BJ (cell line): ENCODE measurements at regions not wholly inside any gene's neighbourhood (a gene's known extent, or its start where the extent isn't known, plus 50 kb on each side); places are given as distances from the start of the nearest gene placed in this dataset. TPM values are rescaled to one million over a fixed set of nuclear protein-coding genes. Genes with fewer than 3 reads are reported as not detected.

Source experiments
- CTCF ChIA-PET: fragments of 350-600 bp; formaldehyde crosslinking; extraction: SDS; loops from one replicate; lab custom pipeline; 2021; ENCODE audit warnings: antibody characterized with exemption, inconsistent platforms; lab: Yijun Ruan, JAX
- POLR2A ChIA-PET: fragments of 300-600 bp; sonication (Branson Sonifier 250); formaldehyde crosslinking; extraction: SDS; loops from one replicate; lab custom pipeline; 2021; ENCODE audit warnings: antibody characterized with exemption; lab: Charles Lee
- DNase-seq: peaks from one replicate; pipeline ENCODE4 v3.0.0-alpha.2; 2011; ENCODE audit warnings: low read depth
- H3K27me3 ChIP-seq: 2 replicates; pipeline ENCODE4 v1.6.0; 2011; ENCODE audit warnings: low read length; ENCODE audit not compliant: control insufficient read depth, insufficient read depth
- H3K36me3 ChIP-seq: 2 replicates; pipeline ENCODE4 v1.5.1; 2011; ENCODE audit warnings: low read length; ENCODE audit not compliant: control insufficient read depth, insufficient read depth
- H3K4me3 ChIP-seq: 2 replicates; pipeline ENCODE4 v1.5.1; 2011; ENCODE audit warnings: low read depth, mild to moderate bottlenecking, control low read depth, low read length
- small RNA-seq: library from RNA; depleted of rRNA; stranded (forward); fragments of <200 nt; gene quantifications from one replicate; pipeline ENCODE3, GENCODE V24; 2012; ENCODE audit warnings: low replicate concordance, low read depth; ENCODE audit not compliant: insufficient read length
- TF ChIP-seq, protein P1 (sequence below): IDR thresholded peaks from 2 replicates; pipeline ENCODE4 v1.5.1; 2011; ENCODE audit warnings: low read depth, mild to moderate bottlenecking, control low read depth, inconsistent platforms, low read length, moderate library complexity; ENCODE audit not compliant: insufficient read depth

DNA sequence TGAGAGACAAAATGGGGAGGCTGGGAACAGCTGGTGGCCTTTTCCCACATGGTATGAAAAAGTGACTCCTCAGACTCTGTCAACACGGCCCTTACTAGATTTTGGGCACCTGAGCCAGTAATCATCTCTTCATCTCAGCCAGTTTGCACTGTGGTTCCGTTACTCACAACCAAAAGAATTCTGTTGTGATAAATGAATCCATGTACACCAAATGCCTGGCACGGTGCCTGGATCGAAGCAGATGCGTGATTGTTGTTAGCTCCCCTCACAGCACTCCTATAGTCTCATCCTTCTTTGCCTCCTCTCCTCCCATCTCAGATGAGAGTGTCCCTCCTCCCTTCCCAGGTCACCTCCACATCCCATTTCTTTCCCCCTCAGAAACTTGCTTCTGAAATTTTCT is 57.9 kb upstream of the GJB5 start:
- Histone ChIP-seq H3K36me3 (no peaks in the 10 kb centered on the region), H3K27me3 (no peaks in the 10 kb centered on the region), H3K4me3 (no peak overlapping the region)
- POLR2A ChIA-PET: no interaction called here
- no peak for DNase-seq
- TF ChIP-seq, protein P1, sequence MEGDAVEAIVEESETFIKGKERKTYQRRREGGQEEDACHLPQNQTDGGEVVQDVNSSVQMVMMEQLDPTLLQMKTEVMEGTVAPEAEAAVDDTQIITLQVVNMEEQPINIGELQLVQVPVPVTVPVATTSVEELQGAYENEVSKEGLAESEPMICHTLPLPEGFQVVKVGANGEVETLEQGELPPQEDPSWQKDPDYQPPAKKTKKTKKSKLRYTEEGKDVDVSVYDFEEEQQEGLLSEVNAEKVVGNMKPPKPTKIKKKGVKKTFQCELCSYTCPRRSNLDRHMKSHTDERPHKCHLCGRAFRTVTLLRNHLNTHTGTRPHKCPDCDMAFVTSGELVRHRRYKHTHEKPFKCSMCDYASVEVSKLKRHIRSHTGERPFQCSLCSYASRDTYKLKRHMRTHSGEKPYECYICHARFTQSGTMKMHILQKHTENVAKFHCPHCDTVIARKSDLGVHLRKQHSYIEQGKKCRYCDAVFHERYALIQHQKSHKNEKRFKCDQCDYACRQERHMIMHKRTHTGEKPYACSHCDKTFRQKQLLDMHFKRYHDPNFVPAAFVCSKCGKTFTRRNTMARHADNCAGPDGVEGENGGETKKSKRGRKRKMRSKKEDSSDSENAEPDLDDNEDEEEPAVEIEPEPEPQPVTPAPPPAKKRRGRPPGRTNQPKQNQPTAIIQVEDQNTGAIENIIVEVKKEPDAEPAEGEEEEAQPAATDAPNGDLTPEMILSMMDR: no peak
- CTCF ChIA-PET: interaction anchor here (0.8 to 0.9 kb wide), 2 partner anchors 8 to 15 kb away, joined by 3 read pairs; no protein-coding TSS in a partner anchor

DNA sequence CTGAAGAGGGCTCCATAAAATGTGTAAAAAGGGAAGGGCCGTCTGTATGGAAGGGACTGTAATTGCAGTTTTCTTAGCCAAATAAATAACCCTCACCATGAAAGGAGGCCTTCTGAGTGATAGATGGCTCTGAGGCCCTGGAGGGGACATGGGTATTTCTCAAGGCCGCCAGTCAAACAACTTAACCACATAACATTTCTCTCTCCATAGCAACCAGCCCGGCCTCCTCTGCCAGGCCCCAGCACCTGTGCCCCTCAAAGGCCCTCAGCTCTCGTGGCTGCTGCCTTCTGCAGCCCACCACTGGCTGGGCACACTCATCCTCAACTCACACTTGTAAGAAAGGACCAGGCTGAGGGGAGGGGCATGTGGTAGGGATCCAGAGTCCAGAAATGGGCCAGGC is 57.0 kb upstream of the GJB5 start:
- CTCF ChIA-PET: no interaction called here
- no peaks in the 10 kb centered on the region for H3K36me3 ChIP-seq
- POLR2A ChIA-PET: no interaction called here
- no peaks in the 10 kb centered on the region for H3K27me3 ChIP-seq
- TF ChIP-seq, protein P1: no peak
- DNase-seq: no peak
- H3K4me3 ChIP-seq: no peak overlapping the region

DNA sequence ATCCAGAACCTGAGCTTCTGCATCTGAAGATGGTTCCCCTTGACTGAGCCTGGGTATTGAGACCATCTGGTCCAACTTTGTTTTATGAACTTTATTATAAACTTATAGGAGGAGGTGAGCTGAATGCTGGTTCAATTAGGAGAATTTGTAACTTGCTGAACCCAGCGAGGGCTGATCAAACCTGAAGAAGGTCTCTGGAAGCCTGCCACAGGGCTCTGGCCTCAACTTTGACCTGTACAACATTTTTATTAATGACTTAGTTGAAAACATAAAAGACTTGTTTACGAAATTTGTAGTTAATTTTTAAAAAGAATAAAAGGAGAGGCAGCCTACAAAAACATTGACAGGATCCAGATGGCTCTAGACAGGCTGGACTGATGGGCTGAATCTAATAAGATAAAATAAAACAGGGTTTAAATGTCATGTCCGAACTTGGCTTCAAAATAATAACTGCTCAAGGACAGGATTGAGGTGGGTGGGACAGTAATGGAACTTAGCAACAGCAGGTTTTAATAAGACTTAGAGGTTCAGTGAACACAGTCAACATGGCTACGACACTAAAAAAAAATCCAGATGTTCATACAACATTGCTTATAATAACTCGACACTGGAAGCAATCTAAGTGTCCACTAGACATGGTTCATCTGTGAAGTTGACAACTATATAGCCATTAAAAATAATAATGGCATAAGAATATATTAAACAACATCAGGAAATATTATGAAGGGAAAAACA is 53.4 kb upstream of the GJB5 start:
- POLR2A ChIA-PET: no interaction called here

More for the DNA sequence above, 53.4 kb upstream of the GJB5 start:
- TF ChIP-seq, protein P1: no peak
- H3K36me3 ChIP-seq: no peaks in the 10 kb centered on the region
- H3K4me3 ChIP-seq: no peak overlapping the region
- no peaks in the 10 kb centered on the region for H3K27me3 ChIP-seq
- no peak for DNase-seq
- CTCF ChIA-PET: no interaction called here

Small RNA genes in the stretch of these regions (small RNA-seq; reads per million reads assigned to genes)
- gene MIR552: not detected
